ENCODE measurements at regions not wholly inside any gene's neighbourhood (a gene's known extent, or its start where the extent isn't known, plus 50 kb on each side); places are given as distances from the start of the nearest gene placed in this dataset.

- TF ChIP-seq PRDM10 (tag by site-specific recombination; IDR thresholded peaks at IDR 0.05) (no peak), ZNF146 (tag by site-specific recombination; IDR thresholded peaks at IDR 0.05) (no peak), GLIS2 (tag by site-specific recombination; IDR thresholded peaks at IDR 0.05) (no peak), ZNF692 (tag by site-specific recombination; IDR thresholded peaks at IDR 0.05) (no peak), ZNF707 (tag by site-specific recombination; IDR thresholded peaks at IDR 0.05) (no peak), ZNF701 (tag by site-specific recombination; IDR thresholded peaks at IDR 0.05) (no peak)
These were observed 56.5 kb downstream of the JAKMIP3 start (continued) for GRCh38 chr10:132122097-132122861.

GRCh38 chr10:132122939-132123445 is 57.2 kb downstream of the JAKMIP3 start:
- Histone ChIP-seq H3K9me3 (ENCODE audit: control insufficient read depth, insufficient read depth, low read depth, low read length) (no peaks in the 10 kb centered on the region), H3K4me3 (ENCODE audit: low read depth, low read length) (no peak overlapping the region), H3K4me1 (ENCODE audit: control insufficient read depth, insufficient read depth, low read length) (no peaks in the 10 kb centered on the region), H3K36me3 (ENCODE audit: control insufficient read depth in 2 of 2, insufficient read depth in 1 of 2, low read length in 2 of 2) (no peaks in the 10 kb centered on the region), H3K27ac (ENCODE audit: extremely low read depth, low read depth, low read length) (no peak overlapping the region)
- TF ChIP-seq SETDB1 (IDR thresholded peaks at IDR 0.05; ENCODE audit: insufficient read length, low read length) (no peak), ZNF19 (tag by site-specific recombination; IDR thresholded peaks at IDR 0.05; ENCODE audit: low read depth) (no peak), ZSCAN16 (tag by site-specific recombination; IDR thresholded peaks at IDR 0.05) (no peak), ZNF112 (tag by site-specific recombination; IDR thresholded peaks at IDR 0.05) (no peak), ZNF239 (tag by site-specific recombination; IDR thresholded peaks at IDR 0.05) (no peak), CTCF (tag by site-specific recombination; IDR thresholded peaks at IDR 0.05) (no peak), KLF9 (tag by site-specific recombination; IDR thresholded peaks at IDR 0.05; ENCODE audit: low read depth) (no peak), KLF1 (tag by site-specific recombination; IDR thresholded peaks at IDR 0.05) (no peak), ZNF2 (tag by site-specific recombination; IDR thresholded peaks at IDR 0.05) (no peak), ZSCAN5A (tag by site-specific recombination; IDR thresholded peaks at IDR 0.05) (no peak), ZNF518A (tag by site-specific recombination; conservative IDR thresholded peaks at IDR 0.05; ENCODE audit: low read depth) (no peak), ZBTB8A (tag by site-specific recombination; IDR thresholded peaks at IDR 0.05) (no peak), ZNF292 (tag by site-specific recombination; IDR thresholded peaks at IDR 0.05; ENCODE audit: borderline replicate concordance, low read depth) (no peak), ZNF37A (tag by site-specific recombination; IDR thresholded peaks at IDR 0.05) (no peak)
- CTCF ChIA-PET = interaction anchor here (1.4 kb wide), 1 partner anchor 19 kb away, joined by 5 read pairs; no protein-coding TSS in a partner anchor
- POLR2A ChIA-PET = no interaction called here

Measured in HEK293 (cell line).